HG02588 (cell line): ENCODE measurements at regions not wholly inside any gene's neighbourhood (a gene's known extent, or its start where the extent isn't known, plus 50 kb on each side); places are given as distances from the start of the nearest gene placed in this dataset.
"Not testable (repeated sequence)": the region's sequence is repeated elsewhere in the genome, so short reads cannot be mapped to it uniquely, and the experiment has no call there.

Experiments used
- ATAC-seq: cut with Tn5 transposase; IDR thresholded peaks from one replicate; pipeline ENCODE4 v1.9.1; 2021; ENCODE audit warnings: mild to moderate bottlenecking, moderate library complexity; ENCODE audit not compliant: unreplicated experiment

- no peak for ATAC-seq
Observed at GRCh38 chr18:70705831-70706416, 417.1 kb downstream of the SOCS6 start.

DNA sequence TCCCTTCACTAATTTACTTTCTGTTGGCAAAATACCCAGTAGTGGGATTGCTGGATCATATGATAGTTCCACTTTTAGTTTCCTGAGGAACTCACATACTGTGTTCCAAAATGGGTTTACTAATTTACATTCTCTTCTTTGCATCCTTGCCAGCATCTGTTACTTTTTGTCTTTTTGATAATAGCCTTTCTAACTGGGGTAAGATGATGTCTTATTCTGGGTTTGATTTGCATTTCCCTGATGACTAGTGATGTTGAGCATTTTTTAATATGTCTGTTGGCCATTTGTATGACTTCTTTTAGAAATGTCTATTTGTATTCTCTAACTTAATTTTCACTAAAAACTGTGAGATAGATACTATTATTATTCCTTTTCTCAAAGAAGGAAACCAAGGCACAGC lies 411.7 kb downstream of the SOCS6 start:
- ATAC-seq: no peak

GRCh38 chr18:70698574-70698973 lies 409.7 kb downstream of the SOCS6 start:
- ATAC-seq: no peak

- ATAC-seq: no peak
Observed at GRCh38 chr18:70693246-70693645, 404.4 kb downstream of the SOCS6 start.

GRCh38 chr18:70689765-70690164 lies 400.9 kb downstream of the SOCS6 start:
- ATAC-seq: not testable (repeated sequence)

GRCh38 chr18:70688286-70688685 lies 399.4 kb downstream of the SOCS6 start:
- ATAC-seq: no peak

- ATAC-seq: no peak
Observed at GRCh38 chr18:70684821-70685220, 396.0 kb downstream of the SOCS6 start.

DNA sequence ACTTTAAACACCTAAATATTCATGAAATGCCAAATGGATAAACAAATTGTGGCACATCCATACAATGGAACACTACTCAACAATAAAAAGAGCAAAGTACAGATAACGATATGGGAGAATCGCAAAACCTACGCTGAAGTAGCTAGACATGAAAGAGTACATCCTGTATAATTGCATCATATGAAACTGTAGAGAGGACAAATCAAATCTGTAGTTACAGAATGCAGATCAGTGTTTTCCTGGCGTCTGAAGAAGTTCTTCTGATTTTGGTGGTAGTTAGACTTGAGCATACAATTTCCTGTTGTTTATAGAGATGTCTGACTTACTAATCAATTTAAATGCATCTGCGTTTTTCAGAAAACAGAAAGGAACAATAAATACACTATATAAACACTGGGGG lies 394.4 kb downstream of the SOCS6 start:
- no peak for ATAC-seq

DNA sequence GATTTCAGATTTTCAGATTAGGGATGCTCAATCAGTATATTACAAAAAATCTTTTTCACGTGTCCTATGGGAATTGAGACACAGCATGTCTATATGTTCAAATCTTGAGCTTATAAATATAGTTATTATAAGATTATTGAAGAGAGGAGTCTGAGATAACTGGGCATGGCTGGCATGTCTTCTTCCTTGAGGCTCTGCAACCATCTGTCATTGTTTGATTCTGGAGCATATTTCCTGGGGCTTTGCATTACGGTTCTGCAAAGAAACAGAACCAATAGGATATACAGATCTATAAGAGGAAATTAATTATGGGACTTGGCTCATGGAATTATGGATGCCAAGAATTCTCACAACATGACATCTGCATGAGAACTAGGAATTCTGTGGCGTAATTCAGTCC lies 386.1 kb downstream of the SOCS6 start:
- ATAC-seq: no peak

DNA sequence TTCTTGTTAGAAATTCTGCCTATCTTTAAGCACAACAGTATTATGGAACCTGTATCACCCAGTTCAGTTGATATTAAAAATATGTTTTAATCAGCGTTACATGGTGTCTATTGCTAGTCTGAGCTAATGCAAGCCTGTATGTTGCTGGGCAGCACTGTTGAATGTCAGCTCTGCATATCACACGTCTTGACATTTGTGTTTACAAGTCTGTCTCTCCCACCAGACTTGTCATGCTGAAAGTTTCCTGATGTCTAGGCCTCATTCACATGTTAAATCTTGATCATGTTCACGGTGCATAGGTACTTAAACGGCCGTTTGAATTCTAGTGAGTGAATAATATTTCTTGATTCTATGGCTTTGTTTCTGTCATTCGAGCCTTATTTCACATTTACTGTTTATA lies 385.0 kb downstream of the SOCS6 start:
- no peak for ATAC-seq

DNA sequence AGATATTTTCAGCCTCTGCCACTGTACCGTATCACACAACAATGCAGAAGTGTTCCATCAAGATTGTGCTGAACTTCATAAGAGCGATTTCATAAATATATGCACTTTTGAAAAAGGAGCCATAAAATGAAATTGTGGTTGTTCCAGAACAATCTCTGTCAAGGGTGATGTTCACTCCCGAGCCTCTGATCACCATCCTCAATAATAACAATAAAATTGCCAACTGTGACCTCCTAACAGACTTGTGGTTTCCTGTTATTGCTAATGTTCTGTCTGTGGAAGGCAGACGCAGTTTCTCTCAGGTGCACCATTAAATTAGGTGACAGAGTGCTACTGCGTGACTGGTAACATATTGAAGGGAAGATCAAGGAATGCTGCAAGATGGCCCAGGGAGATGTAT lies 383.7 kb downstream of the SOCS6 start:
- no peak for ATAC-seq

GRCh38 chr18:70671889-70672565 lies 383.2 kb downstream of the SOCS6 start:
- no peak for ATAC-seq

- no peak for ATAC-seq
Observed at GRCh38 chr18:70666936-70667335, 378.1 kb downstream of the SOCS6 start.

- no peak for ATAC-seq
Observed at GRCh38 chr18:70663141-70663540, 374.3 kb downstream of the SOCS6 start.

DNA sequence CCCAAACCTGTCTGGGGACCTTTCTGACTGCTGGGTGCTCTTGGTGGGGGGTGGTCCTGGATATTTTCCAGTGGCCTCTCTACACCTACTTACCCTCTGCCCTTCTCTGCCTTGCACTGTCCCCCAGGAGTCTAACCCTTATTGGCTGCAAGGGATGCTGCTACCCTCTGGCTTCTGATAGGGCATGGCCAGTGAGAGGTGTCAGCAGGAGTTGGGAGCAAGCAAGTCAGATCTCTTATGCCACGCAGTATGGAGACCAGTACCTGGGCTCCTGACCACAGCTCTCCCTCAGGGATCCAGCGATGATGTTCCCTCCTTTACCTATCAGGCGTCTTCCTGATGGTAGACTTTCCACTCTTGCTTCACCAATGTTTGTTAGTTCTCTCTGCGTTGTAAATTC lies 373.7 kb downstream of the SOCS6 start:
- ATAC-seq: no peak

DNA sequence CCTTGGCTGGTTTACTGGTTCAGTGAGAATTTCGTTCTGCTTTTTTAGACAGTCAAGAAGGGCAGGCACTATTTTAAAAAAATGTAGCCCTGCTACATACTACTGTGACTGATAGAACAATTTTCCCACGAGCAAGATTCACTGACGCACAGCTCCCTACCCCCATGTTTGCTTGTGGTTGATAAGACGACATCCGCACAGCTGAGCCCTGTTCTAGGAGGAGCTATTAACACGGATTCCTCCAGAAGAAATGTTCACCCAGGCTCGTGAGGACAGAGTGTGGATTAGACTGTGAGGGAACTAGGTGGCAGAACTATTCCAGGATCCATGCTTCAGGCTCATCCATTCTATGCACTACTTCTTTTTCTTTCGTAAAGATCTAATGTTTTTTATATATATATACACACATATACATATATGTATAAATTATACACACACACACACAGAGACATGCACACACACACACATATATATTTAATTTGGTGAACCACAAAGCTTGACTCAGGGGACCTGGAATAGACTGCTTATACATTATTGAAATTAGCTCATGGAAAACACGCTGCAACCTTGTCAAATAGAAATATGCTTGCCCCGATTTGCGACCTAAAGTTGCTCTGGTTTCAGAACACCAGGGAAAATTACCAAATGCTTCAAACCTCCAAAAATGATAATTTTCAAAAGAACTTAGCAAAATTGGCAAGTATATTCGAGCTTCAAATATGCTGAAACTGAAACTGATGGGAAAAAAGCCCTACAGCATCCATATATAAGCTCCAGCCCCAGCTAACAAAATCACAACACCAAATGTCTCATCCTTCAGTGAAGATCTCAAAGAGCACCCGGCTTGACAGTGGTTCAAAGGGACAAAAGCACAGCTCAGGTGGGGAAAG lies 370.4 kb downstream of the SOCS6 start:
- ATAC-seq: no peak

- ATAC-seq: no peak
Observed at GRCh38 chr18:70653671-70654070, 364.8 kb downstream of the SOCS6 start.

DNA sequence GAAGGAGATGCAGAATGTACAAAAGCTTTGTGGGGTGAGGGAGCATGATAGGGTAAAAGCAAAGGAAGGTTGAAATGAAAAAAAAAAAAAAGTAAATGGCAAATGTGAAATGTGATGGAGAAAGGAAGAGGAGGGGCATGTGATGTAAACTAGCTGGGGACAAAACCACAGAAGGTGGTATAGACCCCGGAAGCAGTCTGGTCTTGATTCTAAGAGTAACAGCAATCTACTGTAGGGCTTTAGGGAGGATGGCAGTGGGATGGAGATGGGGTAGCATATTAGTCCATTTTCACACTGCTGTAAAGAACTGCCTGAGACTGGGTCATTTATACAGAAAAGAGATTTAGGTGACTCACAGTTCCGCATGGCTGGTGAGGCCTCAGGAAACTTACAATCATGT lies 362.0 kb downstream of the SOCS6 start:
- no peak for ATAC-seq

DNA sequence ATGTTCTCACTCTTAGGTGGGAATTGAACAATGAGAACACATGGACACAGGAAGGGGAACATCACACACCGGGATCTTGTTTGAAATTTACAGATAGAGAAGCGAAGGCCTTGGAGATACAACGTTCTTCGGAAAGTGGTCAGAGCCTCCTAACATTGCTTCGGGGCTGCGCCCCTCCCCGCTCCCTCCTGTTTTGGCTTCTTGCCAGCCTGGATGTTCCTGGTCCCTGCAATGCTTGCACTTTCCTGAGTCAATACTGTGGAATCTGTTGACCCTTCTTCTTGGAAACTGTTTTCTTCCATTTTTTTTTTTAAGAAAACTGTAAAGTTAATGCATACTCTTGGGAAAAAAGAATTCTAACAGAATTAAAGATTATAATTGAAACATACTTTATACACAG lies 360.8 kb downstream of the SOCS6 start:
- no peak for ATAC-seq

GRCh38 chr18:70645971-70646370 lies 357.1 kb downstream of the SOCS6 start:
- ATAC-seq: no peak

GRCh38 chr18:70643812-70644211 lies 355.0 kb downstream of the SOCS6 start:
- no peak for ATAC-seq
